Mesendoderm (in vitro differentiated cells): ENCODE measurements at regions not wholly inside any gene's neighbourhood (a gene's known extent, or its start where the extent isn't known, plus 50 kb on each side); places are given as distances from the start of the nearest gene placed in this dataset.

ENCODE experiments used
- DNase-seq: peaks from one replicate; pipeline ENCODE4 v3.0.0; 2013
- H2AK5ac ChIP-seq: 2 replicates; pipeline ENCODE4 v1.6.1; 2013; ENCODE audit warnings: low read length, inconsistent platforms
- H2BK120ac ChIP-seq: 2 replicates; pipeline ENCODE4 v1.6.1; 2013; ENCODE audit warnings: low read depth, mild to moderate bottlenecking, low read length, moderate library complexity, mixed read lengths
- H2BK15ac ChIP-seq: replicated peaks from 2 replicates; pipeline ENCODE4 v1.6.1; 2013; ENCODE audit warnings: low read depth, mild to moderate bottlenecking, moderate library complexity
- H2BK5ac ChIP-seq: 2 replicates; pipeline ENCODE4 v1.6.1; 2013; ENCODE audit warnings: low read length, inconsistent platforms
- H3K18ac ChIP-seq: 2 replicates; pipeline ENCODE4 v1.6.1; 2013; ENCODE audit warnings: mild to moderate bottlenecking, low read length, mixed read lengths
- H3K23ac ChIP-seq: one replicate; pipeline ENCODE4 v1.6.1; 2013; ENCODE audit warnings: low read length
- H3K27ac ChIP-seq: 2 replicates; pipeline ENCODE4 v1.5.1; 2013; ENCODE audit warnings: low read depth, mild to moderate bottlenecking, inconsistent platforms, low read length, moderate library complexity
- H3K27me3 ChIP-seq: 2 replicates; pipeline ENCODE4 v1.6.1; 2013; ENCODE audit warnings: low read length, control low read depth, mild to moderate bottlenecking, inconsistent platforms; ENCODE audit not compliant: insufficient read depth, poor library complexity
- H3K36me3 ChIP-seq: 2 replicates; pipeline ENCODE4 v1.6.1; 2013; ENCODE audit warnings: low read length, inconsistent platforms; ENCODE audit not compliant: control insufficient read depth, insufficient read depth
- H3K4ac ChIP-seq: one replicate; pipeline ENCODE4 v1.6.1; 2013; ENCODE audit warnings: low read depth, mild to moderate bottlenecking, low read length, moderate library complexity
- H3K4me1 ChIP-seq: 2 replicates; pipeline ENCODE4 v1.6.1; 2013; ENCODE audit warnings: low read depth, low read length, inconsistent platforms; ENCODE audit not compliant: control insufficient read depth
- H3K4me2 ChIP-seq: 2 replicates; pipeline ENCODE4 v1.6.1; 2013; ENCODE audit warnings: low read length
- H3K4me3 ChIP-seq: 2 replicates; pipeline ENCODE4 v1.5.1; 2013; ENCODE audit warnings: mild to moderate bottlenecking, low read length
- H3K56ac ChIP-seq: one replicate; pipeline ENCODE4 v1.6.1; 2013; ENCODE audit warnings: low read length
- H3K79me1 ChIP-seq: 2 replicates; pipeline ENCODE4 v1.6.1; 2013; ENCODE audit warnings: low read length, inconsistent platforms
- H3K79me2 ChIP-seq: 2 replicates; pipeline ENCODE4 v1.6.1; 2013; ENCODE audit warnings: mild to moderate bottlenecking, low read length; ENCODE audit not compliant: control insufficient read depth, insufficient read depth
- H3K9ac ChIP-seq: 2 replicates; pipeline ENCODE4 v1.6.1; 2013; ENCODE audit warnings: low read length, inconsistent platforms
- H4K5ac ChIP-seq: one replicate; pipeline ENCODE4 v1.6.1; 2013; ENCODE audit warnings: low read length
- H4K8ac ChIP-seq: one replicate; pipeline ENCODE4 v1.6.1; 2013; ENCODE audit warnings: low read depth, mild to moderate bottlenecking, control low read depth, low read length, moderate library complexity
- WGBS: extraction: QIAGEN DNeasy Blood & Tissue Kit; methylation state at CpG from one replicate; pipeline ENCODE4 v1.1.7; 2013; ENCODE audit warnings: low lambda C conversion rate, missing lambda C conversion rate; ENCODE audit not compliant: insufficient coverage; ENCODE audit errors: extremely low coverage; 5-methylcytosine and 5-hydroxymethylcytosine counted together

GRCh38 chr16:65794973-65795372, 571.5 kb upstream of the CDH5 start:
- H3K4me1 ChIP-seq, result no peaks in the 10 kb centered on the region
- no peak overlapping the region for H3K4ac ChIP-seq
- H3K27ac ChIP-seq, result no peak overlapping the region
- H3K79me2 ChIP-seq, result no peaks in the 10 kb centered on the region
- H3K9ac ChIP-seq, result no peak overlapping the region
- H3K56ac ChIP-seq, result no peak overlapping the region
- no peaks in the 10 kb centered on the region for H3K79me1 ChIP-seq
- H3K4me3 ChIP-seq, result no peak overlapping the region
- no peak for DNase-seq
- no peak overlapping the region for H3K18ac ChIP-seq
- H2AK5ac ChIP-seq, result no peak overlapping the region
- no peaks in the 10 kb centered on the region for H3K36me3 ChIP-seq
- H4K8ac ChIP-seq, result no peak overlapping the region
- H2BK5ac ChIP-seq, result no peak overlapping the region
- no peak overlapping the region for H2BK120ac ChIP-seq
- no CpG with 5 or more reads among the region's 1 CpG for WGBS
- no peak overlapping the region for H3K4me2 ChIP-seq
- H3K27me3 ChIP-seq, result no peaks in the 10 kb centered on the region
- H4K5ac ChIP-seq, result no peak overlapping the region
- no peak overlapping the region for H3K23ac ChIP-seq
- H2BK15ac ChIP-seq, result no peak overlapping the region

DNA sequence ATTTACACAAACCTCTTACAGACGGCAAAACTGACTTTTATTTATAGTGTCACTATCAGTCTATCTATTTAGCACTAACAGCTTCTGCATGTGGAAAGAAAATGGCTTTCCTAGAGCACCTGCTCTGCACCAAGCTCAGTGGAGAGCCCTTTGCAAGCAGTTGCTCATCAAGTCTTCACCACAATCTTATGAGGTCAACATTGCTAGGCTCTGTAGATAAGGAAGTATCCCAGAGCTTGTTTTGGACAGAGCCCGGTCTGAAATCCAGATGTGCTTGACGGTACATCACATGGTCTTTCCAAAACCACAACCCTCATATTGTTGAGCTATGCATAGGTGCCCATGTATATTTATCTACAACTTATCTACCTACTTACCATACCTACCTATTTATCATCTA, 572.7 kb upstream of the CDH5 start:
- WGBS, result no CpG with 5 or more reads among the region's 3 CpGs
- Histone ChIP-seq H4K8ac (no peak overlapping the region), H3K4me3 (no peak overlapping the region), H3K56ac (no peak overlapping the region), H3K79me1 (no peaks in the 10 kb centered on the region), H3K9ac (no peak overlapping the region), H3K23ac (no peak overlapping the region), H3K36me3 (no peaks in the 10 kb centered on the region), H3K4me1 (no peaks in the 10 kb centered on the region), H2AK5ac (no peak overlapping the region), H3K4ac (no peak overlapping the region), H4K5ac (no peak overlapping the region), H2BK120ac (no peak overlapping the region), H3K18ac (no peak overlapping the region), H3K79me2 (no peaks in the 10 kb centered on the region), H2BK5ac (no peak overlapping the region), H3K4me2 (no peak overlapping the region), H3K27ac (no peak overlapping the region), H3K27me3 (no peaks in the 10 kb centered on the region), H2BK15ac (no peak overlapping the region)
- DNase-seq, result no peak

GRCh38 chr16:65790768-65791167, 575.7 kb upstream of the CDH5 start:
- Histone ChIP-seq H3K36me3 (no peaks in the 10 kb centered on the region), H3K18ac (no peak overlapping the region), H3K79me2 (no peaks in the 10 kb centered on the region), H3K4me3 (no peak overlapping the region), H2AK5ac (no peak overlapping the region), H2BK5ac (no peak overlapping the region), H2BK120ac (no peak overlapping the region), H3K23ac (no peak overlapping the region), H3K27me3 (no peaks in the 10 kb centered on the region), H4K5ac (no peak overlapping the region), H3K4ac (no peak overlapping the region), H3K4me1 (no peaks in the 10 kb centered on the region), H2BK15ac (no peak overlapping the region), H3K4me2 (no peak overlapping the region), H3K27ac (no peak overlapping the region), H3K56ac (no peak overlapping the region), H3K79me1 (no peaks in the 10 kb centered on the region), H3K9ac (no peak overlapping the region), H4K8ac (no peak overlapping the region)
- WGBS, result no CpG with 5 or more reads among the region's 2 CpGs
- DNase-seq, result no peak

DNA sequence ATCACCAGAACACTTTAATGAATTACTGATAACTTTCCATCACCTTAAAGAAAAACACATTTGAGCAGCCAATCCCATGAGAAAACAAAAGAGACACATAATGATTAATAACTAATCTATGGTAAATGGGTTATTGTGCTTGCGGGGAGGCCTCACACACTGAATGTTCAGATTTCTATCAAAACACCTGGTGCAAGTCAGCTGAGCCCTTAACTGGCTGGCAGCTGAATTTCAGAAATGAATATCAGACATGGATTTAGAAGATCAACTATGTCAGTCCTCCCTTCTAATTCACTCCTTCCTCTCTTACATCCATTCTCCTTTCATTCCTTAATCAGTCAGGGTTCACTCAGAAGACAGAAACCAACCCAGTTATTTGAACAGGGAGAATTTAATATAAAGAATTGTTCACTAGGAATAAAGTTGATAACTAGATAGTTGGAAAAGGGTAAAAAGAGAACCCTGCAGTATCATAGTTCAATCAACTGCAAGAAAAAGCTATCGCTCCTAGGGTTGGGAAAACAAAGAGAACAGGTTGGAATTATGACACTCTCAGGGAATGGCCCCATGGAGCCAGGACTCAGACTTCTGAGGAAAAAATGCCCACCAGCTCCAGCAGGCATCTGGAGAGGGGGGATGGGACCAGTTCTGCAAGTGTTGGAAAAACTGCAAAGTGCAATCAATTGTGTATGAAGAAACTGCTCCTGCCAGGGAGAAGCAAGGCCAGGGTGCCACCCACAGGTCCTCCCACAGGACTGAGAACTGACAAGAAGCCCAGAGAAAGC, 577.1 kb upstream of the CDH5 start:
- H3K4ac ChIP-seq, result no peak overlapping the region
- no peak overlapping the region for H3K9ac ChIP-seq
- no peak overlapping the region for H3K4me3 ChIP-seq
- no peak overlapping the region for H4K8ac ChIP-seq
- H2BK15ac ChIP-seq, result no peak overlapping the region
- H4K5ac ChIP-seq, result no peak overlapping the region
- no CpG with 5 or more reads among the region's 2 CpGs for WGBS
- H3K4me1 ChIP-seq, result no peaks in the 10 kb centered on the region
- H3K23ac ChIP-seq, result no peak overlapping the region
- H2BK5ac ChIP-seq, result no peak overlapping the region
- no peaks in the 10 kb centered on the region for H3K79me1 ChIP-seq
- H3K79me2 ChIP-seq, result no peaks in the 10 kb centered on the region
- H2AK5ac ChIP-seq, result no peak overlapping the region
- no peak overlapping the region for H2BK120ac ChIP-seq
- no peaks in the 10 kb centered on the region for H3K27me3 ChIP-seq
- no peak overlapping the region for H3K18ac ChIP-seq
- H3K56ac ChIP-seq, result no peak overlapping the region
- no peak for DNase-seq
- no peak overlapping the region for H3K4me2 ChIP-seq
- no peak overlapping the region for H3K27ac ChIP-seq
- H3K36me3 ChIP-seq, result no peaks in the 10 kb centered on the region

- Histone ChIP-seq H3K27me3 (no peaks in the 10 kb centered on the region), H3K79me1 (no peaks in the 10 kb centered on the region), H3K9ac (no peak overlapping the region), H2AK5ac (no peak overlapping the region), H3K4me2 (no peak overlapping the region), H4K5ac (no peak overlapping the region), H2BK5ac (no peak overlapping the region), H3K27ac (no peak overlapping the region), H3K18ac (no peak overlapping the region), H3K4ac (no peak overlapping the region), H3K79me2 (no peaks in the 10 kb centered on the region), H3K36me3 (no peaks in the 10 kb centered on the region), H2BK120ac (no peak overlapping the region), H4K8ac (no peak overlapping the region), H3K23ac (no peak overlapping the region), H3K56ac (no peak overlapping the region), H3K4me3 (no peak overlapping the region), H3K4me1 (no peaks in the 10 kb centered on the region), H2BK15ac (no peak overlapping the region)
- no peak for DNase-seq
- no CpG with 5 or more reads among the region's 4 CpGs for WGBS
Observed at GRCh38 chr16:65788434-65789140, 577.9 kb upstream of the CDH5 start.
